MM.1S (cell line): ENCODE measurements at regions not wholly inside any gene's neighbourhood (a gene's known extent, or its start where the extent isn't known, plus 50 kb on each side); places are given as distances from the start of the nearest gene placed in this dataset.

Experiments used
- EZH2phosphoT487 ChIP-seq: fragments of 300-600 bp; sonication (generic); IDR thresholded peaks from 2 replicates; pipeline ENCODE4 v1.6.1; 2018; ENCODE audit warnings: antibody characterized with exemption, low read length
- TF ChIP-seq, protein P1 (sequence below): fragments of 300-600 bp; sonication (generic); IDR thresholded peaks from 2 replicates; pipeline ENCODE4 v1.5.1; 2016; ENCODE audit warnings: antibody characterized with exemption, low read length, mixed read lengths

GRCh38 chr2:146527166-146527565 is 1317.7 kb upstream of the ACVR2A start:
- TF ChIP-seq, protein P1, sequence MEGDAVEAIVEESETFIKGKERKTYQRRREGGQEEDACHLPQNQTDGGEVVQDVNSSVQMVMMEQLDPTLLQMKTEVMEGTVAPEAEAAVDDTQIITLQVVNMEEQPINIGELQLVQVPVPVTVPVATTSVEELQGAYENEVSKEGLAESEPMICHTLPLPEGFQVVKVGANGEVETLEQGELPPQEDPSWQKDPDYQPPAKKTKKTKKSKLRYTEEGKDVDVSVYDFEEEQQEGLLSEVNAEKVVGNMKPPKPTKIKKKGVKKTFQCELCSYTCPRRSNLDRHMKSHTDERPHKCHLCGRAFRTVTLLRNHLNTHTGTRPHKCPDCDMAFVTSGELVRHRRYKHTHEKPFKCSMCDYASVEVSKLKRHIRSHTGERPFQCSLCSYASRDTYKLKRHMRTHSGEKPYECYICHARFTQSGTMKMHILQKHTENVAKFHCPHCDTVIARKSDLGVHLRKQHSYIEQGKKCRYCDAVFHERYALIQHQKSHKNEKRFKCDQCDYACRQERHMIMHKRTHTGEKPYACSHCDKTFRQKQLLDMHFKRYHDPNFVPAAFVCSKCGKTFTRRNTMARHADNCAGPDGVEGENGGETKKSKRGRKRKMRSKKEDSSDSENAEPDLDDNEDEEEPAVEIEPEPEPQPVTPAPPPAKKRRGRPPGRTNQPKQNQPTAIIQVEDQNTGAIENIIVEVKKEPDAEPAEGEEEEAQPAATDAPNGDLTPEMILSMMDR = no peak
- TF ChIP-seq EZH2phosphoT487 = no peak
